Activated naive CD4-positive, alpha-beta T cell treated with anti-CD3 and anti-CD28 coated beads for 36 hours (primary cell): ENCODE measurements at regions not wholly inside any gene's neighbourhood (a gene's known extent, or its start where the extent isn't known, plus 50 kb on each side); places are given as distances from the start of the nearest gene placed in this dataset.
"Not testable (repeated sequence)": the region's sequence is repeated elsewhere in the genome, so short reads cannot be mapped to it uniquely, and the experiment has no call there.

ENCODE experiments used
- CTCF ChIA-PET: fragments of 350-600 bp; sonication (Branson Sonifier 250); formaldehyde crosslinking; loops from one replicate; lab custom pipeline; 2021; ENCODE audit warnings: antibody characterized with exemption; lab: Charles Lee
- DNase-seq: peaks from one replicate; pipeline ENCODE4 v3.0.0-alpha.2; 2020
- H3K27ac Mint-ChIP-seq: one replicate; pipeline ENCODE4 v1.8.0; 2021; ENCODE audit warnings: mild to moderate bottlenecking, mixed read lengths
- H3K27me3 Mint-ChIP-seq: one replicate; pipeline ENCODE4 v1.8.0; 2021; ENCODE audit warnings: low read depth, mixed read lengths
- H3K36me3 Mint-ChIP-seq: one replicate; pipeline ENCODE4 v1.8.0; 2021; ENCODE audit warnings: low read depth, mixed read lengths
- H3K4me1 Mint-ChIP-seq: one replicate; pipeline ENCODE4 v1.8.0; 2021; ENCODE audit warnings: low read depth, mixed read lengths
- H3K4me3 Mint-ChIP-seq: one replicate; pipeline ENCODE4 v1.8.0; 2021; ENCODE audit warnings: mild to moderate bottlenecking, moderate library complexity, mixed read lengths
- H3K9me3 Mint-ChIP-seq: one replicate; pipeline ENCODE4 v1.8.0; 2021; ENCODE audit warnings: mixed read lengths
- intact Hi-C: fragments of 100-400 bp; cut with micrococcal nuclease; formaldehyde crosslinking; loops from one replicate; pipeline ENCODE4 v1.15.1; 2023

DNA sequence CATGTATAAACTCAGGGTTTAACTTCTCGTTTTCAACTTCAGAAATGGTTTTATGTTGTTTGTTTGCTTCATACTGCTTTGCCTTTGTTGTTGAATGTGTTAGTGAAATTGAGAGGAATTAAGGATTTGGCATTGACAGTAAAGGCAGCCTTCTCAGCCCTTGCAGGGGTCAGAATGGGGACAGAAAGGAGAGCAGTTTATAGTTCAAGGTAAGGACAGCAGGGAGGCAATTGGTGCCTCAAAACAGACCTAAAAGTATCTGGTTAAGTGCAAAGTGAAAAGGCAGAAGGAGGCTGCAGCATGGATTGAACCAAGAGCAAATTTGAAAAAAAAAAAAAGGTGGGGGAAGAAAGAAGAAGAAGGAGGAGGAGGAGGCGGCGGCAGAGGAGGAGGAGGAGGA lies 835.0 kb upstream of the ADGRL3 start:
- no peak for DNase-seq
- no peak overlapping the region for H3K4me3 Mint-ChIP-seq
- no peak overlapping the region for H3K27ac Mint-ChIP-seq
- CTCF ChIA-PET: no interaction called here
- H3K9me3 Mint-ChIP-seq: peaks cover 11% of the 10 kb centered on the region
- H3K27me3 Mint-ChIP-seq: no peaks in the 10 kb centered on the region
- intact Hi-C loops: no loop called here
- H3K36me3 Mint-ChIP-seq: no peaks in the 10 kb centered on the region
- no peaks in the 10 kb centered on the region for H3K4me1 Mint-ChIP-seq

DNA sequence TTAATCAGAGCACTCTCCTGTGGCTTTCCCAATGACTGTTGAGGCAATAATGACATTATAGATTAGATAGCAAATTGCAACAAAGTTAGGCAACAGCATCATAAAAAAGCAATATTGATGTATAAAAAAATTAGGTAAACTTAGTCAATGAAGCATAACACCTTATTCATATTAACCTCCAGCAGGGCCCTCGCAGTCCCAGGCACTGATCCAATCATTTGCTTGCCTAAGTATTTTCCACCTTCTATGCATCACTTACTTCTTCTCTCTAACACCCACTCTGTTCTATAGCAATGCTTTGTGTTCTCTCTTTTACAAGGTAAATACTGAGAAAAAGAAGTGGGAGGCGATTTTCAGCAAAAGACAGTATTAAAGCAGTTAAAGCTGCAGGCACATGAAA lies 833.5 kb upstream of the ADGRL3 start:
- DNase-seq: no peak
- CTCF ChIA-PET: no interaction called here

DNA sequence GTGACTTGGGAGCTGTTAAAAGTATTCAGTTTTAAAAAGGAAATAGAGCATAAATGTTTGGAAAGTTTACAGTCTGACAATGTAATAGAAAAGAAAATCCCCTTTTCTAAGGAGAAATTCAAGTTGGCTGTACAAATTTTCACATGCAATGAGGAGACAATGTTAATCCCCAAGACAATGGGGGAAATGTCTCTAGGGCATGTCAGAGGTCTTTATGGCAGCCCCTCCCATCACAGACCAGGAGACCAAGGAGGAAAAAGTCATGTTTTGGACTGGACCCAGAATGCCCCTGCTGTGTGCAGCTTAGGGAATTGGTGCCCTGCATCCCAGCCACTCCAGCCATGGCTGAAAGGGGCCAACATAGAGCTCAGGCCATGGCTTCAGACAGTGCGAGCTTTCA lies 831.1 kb upstream of the ADGRL3 start:
- CTCF ChIA-PET: no interaction called here
- H3K9me3 Mint-ChIP-seq: peaks cover 13% of the 10 kb centered on the region
- no peaks in the 10 kb centered on the region for H3K4me1 Mint-ChIP-seq
- H3K27me3 Mint-ChIP-seq: no peaks in the 10 kb centered on the region
- no peaks in the 10 kb centered on the region for H3K36me3 Mint-ChIP-seq
- DNase-seq: no peak
- H3K4me3 Mint-ChIP-seq: no peak overlapping the region
- intact Hi-C loops: no loop called here
- no peak overlapping the region for H3K27ac Mint-ChIP-seq

More for the DNA sequence above, 833.5 kb upstream of the ADGRL3 start:
- Mint-ChIP-seq H3K36me3 (no peaks in the 10 kb centered on the region), H3K27ac (no peak overlapping the region), H3K27me3 (no peaks in the 10 kb centered on the region), H3K4me1 (no peaks in the 10 kb centered on the region), H3K9me3 (peaks cover 10% of the 10 kb centered on the region), H3K4me3 (no peak overlapping the region)
- intact Hi-C loops: no loop called here

DNA sequence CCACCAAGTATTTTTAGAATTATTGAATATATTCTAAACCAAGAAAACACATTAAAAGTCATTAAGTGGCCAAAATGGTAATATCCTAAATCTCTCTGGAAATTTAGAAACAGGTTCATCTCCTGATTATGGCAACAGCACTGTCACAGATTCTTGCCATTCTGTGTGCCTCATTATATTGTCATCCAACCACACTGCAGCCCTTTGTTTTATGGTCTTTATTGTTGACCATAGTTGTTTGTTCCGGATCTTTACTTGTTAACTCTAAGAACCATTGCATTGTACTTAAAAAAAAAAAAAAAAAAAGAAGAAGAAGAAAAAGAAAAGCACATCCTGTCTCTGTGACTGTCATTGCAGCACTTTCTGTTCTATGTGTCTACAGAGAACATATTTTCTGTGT lies 822.1 kb upstream of the ADGRL3 start:
- H3K4me3 Mint-ChIP-seq: no peak overlapping the region
- peaks cover 9% of the 10 kb centered on the region for H3K9me3 Mint-ChIP-seq
- H3K36me3 Mint-ChIP-seq: no peaks in the 10 kb centered on the region
- intact Hi-C loops: no loop called here
- no peak for DNase-seq
- H3K27me3 Mint-ChIP-seq: no peaks in the 10 kb centered on the region
- H3K4me1 Mint-ChIP-seq: no peaks in the 10 kb centered on the region
- CTCF ChIA-PET: no interaction called here
- no peak overlapping the region for H3K27ac Mint-ChIP-seq

DNA sequence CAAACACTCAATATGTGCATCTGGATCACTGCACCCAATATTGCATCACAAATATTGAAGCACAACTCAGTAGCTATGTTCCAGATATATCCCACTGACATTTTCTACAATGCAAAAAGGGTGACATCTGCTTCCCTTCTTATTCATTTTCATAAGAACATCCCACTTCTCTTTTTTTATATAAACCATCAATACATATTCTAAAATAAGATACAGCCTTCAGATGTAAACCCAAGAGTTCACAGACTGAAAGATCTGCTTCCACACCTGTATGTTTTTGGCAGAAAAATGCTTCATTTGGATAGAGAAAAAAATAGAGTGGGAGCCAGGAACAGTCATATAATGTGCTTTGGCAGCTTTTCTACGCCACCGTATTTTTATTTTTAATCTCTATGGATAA lies 815.6 kb upstream of the ADGRL3 start:
- CTCF ChIA-PET: no interaction called here
- intact Hi-C loops: no loop called here

DNA sequence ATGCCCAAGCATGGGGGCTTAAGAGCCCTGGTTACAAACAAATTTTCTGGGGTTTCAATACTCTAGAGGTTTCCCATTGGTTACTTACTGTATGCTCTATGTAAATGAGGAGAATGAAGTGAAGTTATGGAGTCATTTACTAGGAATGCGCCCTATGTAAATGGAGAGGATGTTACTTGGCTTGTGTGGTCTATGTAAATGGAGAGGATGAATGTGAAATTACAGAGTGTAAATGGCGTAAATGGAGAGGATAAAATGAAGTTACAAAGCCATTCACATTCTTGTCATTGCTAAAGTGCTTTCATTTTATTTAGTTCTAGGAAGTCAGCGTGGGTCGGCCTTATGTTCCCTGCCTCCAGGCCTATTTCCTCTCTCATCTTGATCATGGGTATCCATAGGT lies 810.5 kb upstream of the ADGRL3 start:
- H3K27me3 Mint-ChIP-seq: no peaks in the 10 kb centered on the region
- intact Hi-C loops: no loop called here
- DNase-seq: no peak
- CTCF ChIA-PET: no interaction called here
- H3K36me3 Mint-ChIP-seq: no peaks in the 10 kb centered on the region
- no peaks in the 10 kb centered on the region for H3K4me1 Mint-ChIP-seq
- no peak overlapping the region for H3K4me3 Mint-ChIP-seq
- H3K27ac Mint-ChIP-seq: no peak overlapping the region
- H3K9me3 Mint-ChIP-seq: peaks cover 16% of the 10 kb centered on the region

More for the DNA sequence above, 815.6 kb upstream of the ADGRL3 start:
- Mint-ChIP-seq H3K36me3 (no peaks in the 10 kb centered on the region), H3K4me3 (no peak overlapping the region), H3K27me3 (no peaks in the 10 kb centered on the region), H3K27ac (no peak overlapping the region), H3K4me1 (no peaks in the 10 kb centered on the region), H3K9me3 (peaks cover 18% of the 10 kb centered on the region)
- no peak for DNase-seq

DNA sequence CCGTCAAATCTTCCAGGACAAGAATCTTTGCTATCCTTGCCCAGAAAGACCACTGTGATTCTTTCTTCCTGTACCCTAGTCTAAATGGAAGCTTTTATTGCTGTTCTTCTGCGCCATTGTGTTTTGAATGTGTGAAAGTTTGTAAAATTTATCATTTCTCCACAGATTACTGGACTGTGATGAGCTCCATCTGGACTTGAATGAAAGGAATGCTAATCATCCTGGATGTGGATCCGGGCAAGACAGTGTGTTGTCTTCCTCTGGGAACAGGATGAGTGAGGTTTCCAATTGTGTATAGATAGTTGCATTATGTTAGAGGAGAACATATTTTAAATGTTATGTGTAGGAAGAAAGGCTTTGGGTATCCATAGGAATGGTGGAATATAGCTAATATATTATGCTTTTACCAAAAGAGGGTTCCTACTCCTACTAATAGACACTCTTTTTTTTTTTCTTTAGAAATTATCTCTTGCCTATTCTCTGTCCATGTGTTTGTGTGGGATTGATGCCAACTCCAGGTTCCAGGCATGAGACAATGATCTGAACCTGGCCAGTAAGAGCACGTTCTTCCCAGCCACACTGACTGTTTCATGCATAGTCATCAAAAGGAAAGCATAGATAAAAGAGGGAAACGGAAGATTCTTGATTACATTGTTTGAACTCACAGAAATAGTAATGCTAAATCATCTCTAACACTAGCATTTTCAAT lies 803.6 kb upstream of the ADGRL3 start:
- Mint-ChIP-seq H3K4me3 (no peak overlapping the region), H3K4me1 (no peaks in the 10 kb centered on the region), H3K36me3 (no peaks in the 10 kb centered on the region), H3K9me3 (peaks cover 16% of the 10 kb centered on the region), H3K27ac (no peak overlapping the region), H3K27me3 (no peaks in the 10 kb centered on the region)
- DNase-seq: no peak
- CTCF ChIA-PET: interaction anchor here (0.7 kb wide), 1 partner anchor 13 kb away, joined by 5 read pairs; no protein-coding TSS in a partner anchor
- intact Hi-C loops: no loop called here

DNA sequence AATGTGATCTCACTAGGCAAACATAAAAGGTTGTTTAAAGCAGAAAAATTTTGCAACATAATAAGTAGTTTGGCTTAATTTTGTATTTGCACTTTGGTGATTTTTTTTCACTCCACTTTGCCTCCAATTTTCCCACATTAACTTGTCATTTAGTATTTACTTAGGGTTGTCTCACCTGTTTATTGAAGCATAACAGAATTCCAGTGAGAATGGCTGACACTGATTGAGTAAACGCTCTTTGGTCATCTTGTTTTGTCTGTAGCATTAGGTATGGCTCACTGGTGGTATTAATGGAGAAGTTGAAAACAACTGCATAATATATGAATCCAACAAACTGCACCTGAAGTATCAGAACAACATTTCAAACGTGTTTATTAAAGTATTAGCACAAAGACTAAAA lies 799.5 kb upstream of the ADGRL3 start:
- CTCF ChIA-PET: no interaction called here
- Mint-ChIP-seq H3K4me1 (no peaks in the 10 kb centered on the region), H3K4me3 (no peak overlapping the region), H3K27me3 (no peaks in the 10 kb centered on the region), H3K9me3 (peaks cover 13% of the 10 kb centered on the region), H3K36me3 (no peaks in the 10 kb centered on the region), H3K27ac (no peak overlapping the region)
- DNase-seq: no peak
- intact Hi-C loops: no loop called here

DNA sequence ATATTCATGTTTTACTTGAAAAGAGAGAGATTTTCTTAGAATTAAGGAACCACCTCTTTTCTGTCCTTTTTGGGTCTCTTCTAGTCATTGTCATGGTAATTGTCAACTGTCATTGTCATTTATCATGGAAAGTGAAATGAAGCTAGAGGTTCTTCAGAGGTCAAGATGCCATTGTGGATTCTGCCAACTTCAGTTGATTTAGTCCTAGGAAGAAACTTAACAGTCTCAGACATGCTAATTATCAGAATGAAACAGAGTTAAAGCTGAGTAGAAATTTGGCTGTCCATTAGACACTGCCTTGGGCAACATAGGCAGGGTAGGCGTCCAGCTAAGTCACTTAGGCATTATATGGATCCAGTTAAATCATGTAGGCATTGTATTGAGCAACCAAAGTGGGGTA lies 796.1 kb upstream of the ADGRL3 start:
- no peak for DNase-seq
- Mint-ChIP-seq H3K4me1 (no peaks in the 10 kb centered on the region), H3K27ac (no peak overlapping the region), H3K9me3 (peaks cover 9% of the 10 kb centered on the region), H3K4me3 (no peak overlapping the region), H3K27me3 (no peaks in the 10 kb centered on the region), H3K36me3 (no peaks in the 10 kb centered on the region)
- intact Hi-C loops: no loop called here
- CTCF ChIA-PET: interaction anchor here (0.6 kb wide), 2 partner anchors 255 to 982 kb away, joined by 3 read pairs; no protein-coding TSS in a partner anchor

DNA sequence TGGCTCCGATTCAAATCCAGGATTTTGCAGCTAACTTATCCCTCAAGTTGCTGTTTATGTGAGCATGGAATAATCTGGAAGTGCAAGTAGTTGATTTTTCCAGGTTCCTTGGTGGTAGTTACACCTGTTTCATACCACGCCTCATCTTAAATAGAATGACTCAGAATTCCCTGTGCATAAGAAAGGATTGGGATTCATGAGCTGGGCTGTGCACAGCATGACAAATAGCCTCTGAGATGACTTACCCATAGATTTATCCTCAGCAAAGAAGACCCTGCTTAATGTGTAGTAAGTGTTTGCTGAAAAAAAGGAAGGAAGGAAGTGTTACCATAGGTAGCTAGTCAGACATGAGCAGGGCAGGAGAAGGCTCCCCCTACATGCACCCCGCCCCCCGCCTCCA lies 777.7 kb upstream of the ADGRL3 start:
- intact Hi-C loops: no loop called here

DNA sequence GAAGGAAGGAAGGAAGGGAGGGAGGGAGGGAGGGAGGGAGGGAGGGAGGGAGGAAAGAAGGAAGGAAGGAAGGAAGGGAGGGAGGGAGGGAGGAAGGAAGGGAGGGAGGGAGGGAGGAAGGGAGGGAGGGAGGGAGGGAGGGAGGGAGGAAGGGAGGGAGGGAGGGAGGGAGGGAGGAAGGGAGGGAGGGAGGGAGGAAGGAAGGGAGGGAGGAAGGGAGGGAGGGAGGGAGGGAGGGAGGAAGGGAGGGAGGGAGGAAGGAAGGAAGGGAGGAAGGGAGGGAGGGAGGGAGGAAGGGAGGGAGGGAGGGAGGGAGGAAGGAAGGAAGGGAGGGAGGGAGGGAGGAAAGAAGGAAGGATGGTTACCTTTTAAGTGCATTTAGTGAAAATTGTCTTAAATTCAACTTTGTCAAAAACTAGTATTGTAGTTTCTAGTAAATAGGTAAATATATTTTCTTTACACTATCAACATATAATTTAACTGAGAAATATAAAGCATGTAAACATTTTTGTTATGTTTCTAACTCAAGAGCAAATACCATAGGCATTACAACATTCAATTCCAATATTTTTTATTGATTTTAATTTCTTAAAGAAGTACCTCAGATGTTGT lies 776.4 kb upstream of the ADGRL3 start:
- H3K27me3 Mint-ChIP-seq, H3K4me1 Mint-ChIP-seq, intact Hi-C loops, H3K4me3 Mint-ChIP-seq, H3K27ac Mint-ChIP-seq, CTCF ChIA-PET, DNase-seq, H3K9me3 Mint-ChIP-seq, H3K36me3 Mint-ChIP-seq: not testable (repeated sequence)

More for the DNA sequence above, 777.7 kb upstream of the ADGRL3 start:
- DNase-seq: no peak
- Mint-ChIP-seq H3K36me3 (no peaks in the 10 kb centered on the region), H3K9me3 (peaks cover 3% of the 10 kb centered on the region), H3K4me1 (no peaks in the 10 kb centered on the region), H3K27me3 (no peaks in the 10 kb centered on the region), H3K27ac (no peak overlapping the region), H3K4me3 (no peak overlapping the region)
- CTCF ChIA-PET: no interaction called here

DNA sequence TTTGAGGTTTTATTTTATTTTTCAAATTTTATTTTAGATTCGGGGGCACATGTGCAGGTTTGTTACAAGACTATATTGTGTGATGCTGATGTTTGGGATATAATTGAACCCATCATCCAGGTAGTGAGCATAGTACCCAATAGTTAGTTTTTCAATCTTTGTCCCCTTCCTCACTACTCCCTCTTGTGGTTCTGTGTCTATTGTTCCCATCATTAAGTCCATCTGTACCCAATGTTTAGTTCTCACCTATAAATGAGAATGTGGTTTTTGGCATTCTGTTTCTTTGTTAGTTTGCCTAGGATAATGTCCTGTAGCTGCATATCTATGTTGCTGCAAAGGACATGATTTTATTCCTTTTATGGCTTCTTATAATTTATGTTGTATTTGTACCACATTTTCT lies 767.2 kb upstream of the ADGRL3 start:
- H3K9me3 Mint-ChIP-seq: peaks cover 18% of the 10 kb centered on the region
- H3K27me3 Mint-ChIP-seq: no peaks in the 10 kb centered on the region
- H3K4me3 Mint-ChIP-seq: no peak overlapping the region
- CTCF ChIA-PET: no interaction called here
- intact Hi-C loops: no loop called here
- no peaks in the 10 kb centered on the region for H3K36me3 Mint-ChIP-seq
- no peak for DNase-seq
- H3K27ac Mint-ChIP-seq: no peak overlapping the region
- H3K4me1 Mint-ChIP-seq: no peaks in the 10 kb centered on the region

DNA sequence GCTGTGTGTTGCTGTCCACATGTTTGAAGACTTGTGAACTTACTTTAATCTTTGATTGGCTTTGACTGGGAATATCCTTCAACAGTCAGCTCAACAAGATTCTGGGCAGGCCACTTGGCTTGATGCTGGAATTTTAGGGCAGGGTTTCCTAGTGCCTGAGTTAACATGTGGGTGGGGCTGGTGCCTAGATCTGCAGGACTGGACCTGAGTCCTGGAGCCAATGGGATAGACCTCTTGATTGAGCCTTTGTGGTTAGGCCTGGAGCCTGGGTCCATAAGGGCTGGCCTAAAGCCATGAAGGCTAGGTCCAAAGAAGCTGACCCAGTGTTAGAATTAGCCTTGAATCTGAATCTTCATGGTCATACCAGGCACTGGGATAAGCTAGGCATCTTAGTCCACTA lies 757.1 kb upstream of the ADGRL3 start:
- H3K36me3 Mint-ChIP-seq: no peaks in the 10 kb centered on the region
- no peak for DNase-seq
- intact Hi-C loops: no loop called here
- no peak overlapping the region for H3K27ac Mint-ChIP-seq
- H3K27me3 Mint-ChIP-seq: no peaks in the 10 kb centered on the region
- no peaks in the 10 kb centered on the region for H3K4me1 Mint-ChIP-seq
- no peak overlapping the region for H3K4me3 Mint-ChIP-seq
- peaks cover 16% of the 10 kb centered on the region for H3K9me3 Mint-ChIP-seq
- CTCF ChIA-PET: no interaction called here
